HPDE6-E6E7 (cell line): ENCODE measurements at regions not wholly inside any gene's neighbourhood (a gene's known extent, or its start where the extent isn't known, plus 50 kb on each side); places are given as distances from the start of the nearest gene placed in this dataset.

Experiments used
- DNase-seq: peaks from one replicate; pipeline ENCODE4 v3.0.0; 2011; ENCODE audit warnings: missing footprints; ENCODE audit errors: extremely low spot score

GRCh38 chr11:15730263-15730994 is 615.7 kb downstream of the INSC start:
- no peak for DNase-seq

GRCh38 chr11:15730995-15731385 is 616.3 kb downstream of the INSC start:
- DNase-seq = no peak

- DNase-seq = no peak
Observed at GRCh38 chr11:15735706-15736105, 620.6 kb downstream of the SOX6 start.

GRCh38 chr11:15737320-15737719 is 619.0 kb downstream of the SOX6 start:
- peak; percentile 20 for DNase-seq

GRCh38 chr11:15738931-15739330 is 617.4 kb downstream of the SOX6 start:
- DNase-seq = no peak

- peak; percentile 17 for DNase-seq
Observed at GRCh38 chr11:15742626-15743519, 613.5 kb downstream of the SOX6 start.

GRCh38 chr11:15744693-15745092 is 611.7 kb downstream of the SOX6 start:
- DNase-seq = no peak

- DNase-seq = no peak
Observed at GRCh38 chr11:15745266-15745665, 611.1 kb downstream of the SOX6 start.

GRCh38 chr11:15747671-15748070 is 608.7 kb downstream of the SOX6 start:
- no peak for DNase-seq

- no peak for DNase-seq
Observed at GRCh38 chr11:15748132-15748531, 608.2 kb downstream of the SOX6 start.

GRCh38 chr11:15748741-15749140 is 607.6 kb downstream of the SOX6 start:
- DNase-seq = no peak

- no peak for DNase-seq
Observed at GRCh38 chr11:15750535-15751308, 605.6 kb downstream of the SOX6 start.

- no peak for DNase-seq
Observed at GRCh38 chr11:15754221-15754620, 602.1 kb downstream of the SOX6 start.

GRCh38 chr11:15757048-15757698 is 599.2 kb downstream of the SOX6 start:
- no peak for DNase-seq

- no peak for DNase-seq
Observed at GRCh38 chr11:15758857-15759465, 597.4 kb downstream of the SOX6 start.

GRCh38 chr11:15761235-15761634 is 595.1 kb downstream of the SOX6 start:
- no peak for DNase-seq

GRCh38 chr11:15764326-15764725 is 592.0 kb downstream of the SOX6 start:
- DNase-seq = no peak

- DNase-seq = peak; percentile 10
Observed at GRCh38 chr11:15764948-15765347, 591.4 kb downstream of the SOX6 start.

GRCh38 chr11:15765530-15765929 is 590.8 kb downstream of the SOX6 start:
- no peak for DNase-seq

GRCh38 chr11:15768321-15768720 is 588.0 kb downstream of the SOX6 start:
- DNase-seq = no peak

- peak; percentile 25 for DNase-seq
Observed at GRCh38 chr11:15769203-15769602, 587.1 kb downstream of the SOX6 start.
